H1 (cell line): ENCODE measurements at regions not wholly inside any gene's neighbourhood (a gene's known extent, or its start where the extent isn't known, plus 50 kb on each side); places are given as distances from the start of the nearest gene placed in this dataset.

ENCODE experiments used
- ASH2L ChIP-seq: fragments of 200-600, 300-600 bp; sonication (generic); IDR thresholded peaks from one replicate; pipeline ENCODE4 v1.7.1; 2017; ENCODE audit warnings: low read length
- CHD7 ChIP-seq: fragments of 300-600 bp; sonication (generic); IDR thresholded peaks from 2 replicates; pipeline ENCODE4 v1.7.1; 2012; ENCODE audit warnings: low read length, moderate library complexity, mild to moderate bottlenecking, inconsistent platforms; ENCODE audit not compliant: insufficient replicate concordance
- KDM4A ChIP-seq: IDR thresholded peaks from one replicate; pipeline ENCODE4 v1.7.1; 2012; ENCODE audit warnings: low read depth, mild to moderate bottlenecking, moderate library complexity, low read length, inconsistent platforms; ENCODE audit not compliant: severe bottlenecking

- no peak for TF ChIP-seq CHD7
- TF ChIP-seq ASH2L: no peak
- TF ChIP-seq KDM4A: no peak
Observed at GRCh38 chr16:59202233-59202862, 468.2 kb upstream of the GOT2 start (continued).
